ENCODE measurements at regions not wholly inside any gene's neighbourhood (a gene's known extent, or its start where the extent isn't known, plus 50 kb on each side); places are given as distances from the start of the nearest gene placed in this dataset.

DNA sequence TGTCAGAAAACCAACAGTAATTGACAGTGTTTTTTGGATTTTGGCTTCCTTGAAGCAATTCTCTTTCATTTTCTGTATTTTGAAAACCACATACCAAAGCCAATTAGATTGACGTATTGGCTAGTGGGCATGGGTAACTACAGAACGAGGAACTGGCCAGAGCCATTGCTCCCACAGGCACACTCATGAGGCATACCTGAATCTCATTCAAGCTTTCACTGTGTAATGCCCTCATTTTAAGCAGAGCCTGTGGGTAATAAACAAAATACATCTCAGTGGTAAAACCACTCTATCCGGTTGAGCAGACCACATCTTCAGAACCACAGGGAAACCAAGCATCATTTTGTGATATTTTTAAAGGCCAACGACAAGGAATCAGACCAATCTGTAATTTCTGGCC lies 394.1 kb downstream of the ZNF608 start:
- Histone ChIP-seq H2BK15ac (ENCODE audit: low read length) (no peak overlapping the region), H3K9ac (replicated peaks in 1 of 4; ENCODE audit: extremely low read depth in 1 of 4, low read depth in 3 of 4, low read length in 3 of 4) (no peak overlapping the region), H4K8ac (ENCODE audit: extremely low read depth, insufficient read depth, low read length) (no peak overlapping the region), H2BK12ac (ENCODE audit: low read depth, low read length) (no peak overlapping the region), H2BK20ac (ENCODE audit: low read length) (no peak overlapping the region), H3K23me2 (ENCODE audit: low read depth, low read length) (no peaks in the 10 kb centered on the region), H4K5ac (ENCODE audit: insufficient read length, low read depth, low read length) (no peak overlapping the region), H3K14ac (ENCODE audit: insufficient read length) (no peak overlapping the region), H2BK120ac (replicated peaks; ENCODE audit: low read depth, low read length) (no peak overlapping the region), H4K91ac (replicated peaks; ENCODE audit: insufficient read length, low read length) (no peak overlapping the region), H3K4me2 (ENCODE audit: insufficient read depth in 1 of 2, low read depth in 2 of 2, low read length in 2 of 2) (no peak overlapping the region), H3K56ac (replicated peaks; ENCODE audit: insufficient read length, low read depth, low read length) (no peak overlapping the region), H3K79me2 (ENCODE audit: control insufficient read depth in 1 of 2, insufficient read depth in 2 of 2, low read length in 2 of 2) (no peaks in the 10 kb centered on the region), H3K27me3 (replicated peaks in 1 of 4; ENCODE audit: control insufficient read depth in 3 of 4, extremely low read depth in 1 of 4, insufficient read depth in 3 of 4, low read length in 3 of 4) (no peaks in the 10 kb centered on the region), H3K36me3 (ENCODE audit: control insufficient read depth in 2 of 4, insufficient read depth in 4 of 4, low read length in 3 of 4) (no peaks in the 10 kb centered on the region), H4K20me1 (replicated peaks in 1 of 2; ENCODE audit: control insufficient read depth in 1 of 2, insufficient read depth in 2 of 2, low read length in 2 of 2) (no peaks in the 10 kb centered on the region), H3K18ac (ENCODE audit: extremely low read depth, low read length) (no peak overlapping the region), H2AFZ (ENCODE audit: low read length) (no peak overlapping the region), H3K23ac (ENCODE audit: insufficient read length) (no peak overlapping the region), H3K79me1 (ENCODE audit: low read depth, low read length) (no peaks in the 10 kb centered on the region), H3K9me3 (ENCODE audit: insufficient read depth in 2 of 2, low read depth in 1 of 2, low read length in 1 of 2) (no peaks in the 10 kb centered on the region), H3K4ac (replicated peaks; ENCODE audit: insufficient read length, low read depth, low read length) (no peak overlapping the region), H3K4me3 (ENCODE audit: extremely low read depth in 1 of 4, insufficient read depth in 2 of 4, low read depth in 3 of 4, low read length in 4 of 4) (no peak overlapping the region), H2AK5ac (ENCODE audit: low read depth, low read length) (no peak overlapping the region), H3K27ac (ENCODE audit: low read depth, low read length) (no peak overlapping the region), H2BK5ac (ENCODE audit: low read depth, low read length) (no peak overlapping the region), H3K4me1 (replicated peaks in 1 of 4; ENCODE audit: control insufficient read depth in 3 of 4, insufficient read depth in 4 of 4, low read length in 3 of 4) (no peaks in the 10 kb centered on the region)
- DNase-seq (ENCODE audit: low read depth in 1 of 2, low spot score in 2 of 2) (no peak), FAIRE-seq (peak; percentile 63)
- WGBS, 2 experiments (ENCODE audit: extremely low coverage in 1 of 2, insufficient coverage in 1 of 2, insufficient read length in 1 of 2, insufficient replicate concordance in 2 of 2, low coverage in 1 of 2, low lambda C conversion rate in 2 of 2, missing lambda C conversion rate in 1 of 2) = 92% methylated on average over 4 of the region's 4 CpGs; no CpG with 5 or more reads in 1 of the 2 experiments
- CTCF ChIA-PET (ENCODE audit: partially characterized antibody) = interaction anchor here (1.2 kb wide), 1 partner anchor 24 kb away, joined by 3 read pairs; no protein-coding TSS in a partner anchor
- TF ChIP-seq RBBP5 (IDR thresholded peaks at IDR 0.05; ENCODE audit: borderline replicate concordance, low read depth, low read length) = no peak
- TF ChIP-seq JUN (IDR thresholded peaks at IDR 0.05; ENCODE audit: low read depth, low read length) = no peak
- no peak for TF ChIP-seq CHD2 (IDR thresholded peaks at IDR 0.05; ENCODE audit: low read length)
- TF ChIP-seq TAF7 (optimal IDR thresholded peaks at IDR 0.05; ENCODE audit: borderline replicate concordance, low read depth, low read length) = no peak
- no peak for TF ChIP-seq SIRT6 (IDR thresholded peaks at IDR 0.05; ENCODE audit: low read length)
- no peak for TF ChIP-seq FOSL1 (IDR thresholded peaks at IDR 0.05; ENCODE audit: insufficient read depth, low read depth, low read length)
- TF ChIP-seq TCF12 (IDR thresholded peaks at IDR 0.05; ENCODE audit: low read depth, low read length) = no peak
- no peak for TF ChIP-seq SAP30 (IDR thresholded peaks at IDR 0.05; ENCODE audit: insufficient read depth, insufficient replicate concordance, low read length)
- POLR2A ChIA-PET (ENCODE audit: partially characterized antibody) = no interaction called here

All from H1 (cell line).